NCI-H2171 (cell line): ENCODE measurements at regions not wholly inside any gene's neighbourhood (a gene's known extent, or its start where the extent isn't known, plus 50 kb on each side); places are given as distances from the start of the nearest gene placed in this dataset.
A peak's percentile ranks its signal among the peaks of the same experiment; 100 is the strongest.

ENCODE experiments used
- DNase-seq: peaks from one replicate; lab custom pipeline; 2025; lab: John Stamatoyannopoulos, UW

GRCh38 chr2:239467956-239468490 lies 67.2 kb upstream of the HDAC4 start:
- DNase-seq: no peak

GRCh38 chr2:239467281-239467955 lies 66.6 kb upstream of the HDAC4 start:
- no peak for DNase-seq

GRCh38 chr2:239466755-239467271 lies 66.0 kb upstream of the HDAC4 start:
- DNase-seq: no peak

- no peak for DNase-seq
These were observed 65.4 kb upstream of the HDAC4 start for GRCh38 chr2:239466061-239466754.

- DNase-seq: peak; percentile 28
These were observed 64.5 kb upstream of the HDAC4 start for GRCh38 chr2:239465017-239466001.

- DNase-seq: no peak
These were observed 63.6 kb upstream of the HDAC4 start for GRCh38 chr2:239464166-239465016.

GRCh38 chr2:239463541-239464165 lies 62.8 kb upstream of the HDAC4 start:
- no peak for DNase-seq

GRCh38 chr2:239462671-239463506 lies 62.1 kb upstream of the HDAC4 start:
- no peak for DNase-seq

- DNase-seq: no peak
These were observed 61.3 kb upstream of the HDAC4 start for GRCh38 chr2:239462191-239462515.

- DNase-seq: no peak
These were observed 60.7 kb upstream of the HDAC4 start for GRCh38 chr2:239461291-239462190.

GRCh38 chr2:239460780-239461179 lies 60.0 kb upstream of the HDAC4 start:
- DNase-seq: no peak

GRCh38 chr2:239459606-239460005 lies 58.8 kb upstream of the HDAC4 start:
- DNase-seq: no peak

GRCh38 chr2:239459056-239459455 lies 58.2 kb upstream of the HDAC4 start:
- DNase-seq: no peak

- no peak for DNase-seq
These were observed 57.0 kb upstream of the HDAC4 start for GRCh38 chr2:239457586-239458445.

GRCh38 chr2:239456940-239457339 lies 56.1 kb upstream of the HDAC4 start:
- no peak for DNase-seq

GRCh38 chr2:239455436-239456203 lies 54.8 kb upstream of the HDAC4 start:
- no peak for DNase-seq

- DNase-seq: no peak
These were observed 53.7 kb upstream of the HDAC4 start for GRCh38 chr2:239454507-239454906.
